Epithelial cell of esophagus (primary cell): ENCODE measurements at regions not wholly inside any gene's neighbourhood (a gene's known extent, or its start where the extent isn't known, plus 50 kb on each side); places are given as distances from the start of the nearest gene placed in this dataset.

ENCODE experiments used
- DNase-seq: peaks from one replicate; pipeline ENCODE4 v3.0.0; 2010; ENCODE audit warnings: low read depth
- H3K4me3 ChIP-seq: 2 replicates; pipeline ENCODE4 v1.5.1; 2011; ENCODE audit warnings: mild to moderate bottlenecking, low read length, control low read depth
- TF ChIP-seq, protein P1 (sequence below): IDR thresholded peaks from 2 replicates; pipeline ENCODE4 v1.5.1; 2011; ENCODE audit warnings: low read depth, mild to moderate bottlenecking, low read length, control low read depth, inconsistent platforms; ENCODE audit not compliant: insufficient read depth; ENCODE audit errors: missing control alignments

DNA sequence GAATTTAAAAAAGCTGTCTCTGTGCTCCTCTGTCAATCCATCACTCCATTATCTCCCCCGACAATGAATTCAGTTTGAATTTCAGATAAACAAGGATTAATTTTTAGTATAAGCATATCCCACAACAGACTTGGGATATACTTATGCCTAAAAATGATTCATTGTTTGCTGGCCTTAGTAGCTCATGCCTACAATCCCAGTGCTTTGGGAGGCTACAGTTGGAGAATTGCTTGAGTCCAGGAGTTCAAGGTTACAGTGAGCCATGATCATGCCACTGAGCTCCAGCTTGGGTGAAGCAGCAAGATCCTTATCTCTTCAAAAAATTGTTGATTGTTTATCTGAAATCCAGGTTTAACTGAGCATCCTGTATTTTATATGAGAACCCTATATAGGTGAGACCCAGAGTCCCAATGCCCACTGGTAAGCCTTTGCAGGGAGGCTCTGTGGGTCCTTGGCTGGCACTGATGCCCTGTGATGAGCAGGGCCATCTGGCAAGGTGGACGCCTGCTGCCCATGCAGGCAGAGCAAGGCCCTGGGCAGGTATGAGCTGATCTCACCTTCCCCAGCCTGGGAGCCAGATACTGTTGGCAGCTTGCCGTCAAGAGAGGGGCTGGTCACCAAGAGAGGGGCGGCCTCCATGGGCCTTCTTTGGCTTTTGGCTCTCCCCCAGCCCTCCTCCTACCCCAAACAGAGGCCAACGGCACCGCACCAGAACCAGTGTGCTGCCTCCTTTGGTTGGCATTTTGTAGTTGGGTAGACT, 158.7 kb downstream of the SEC14L1 start:
- TF ChIP-seq, protein P1, sequence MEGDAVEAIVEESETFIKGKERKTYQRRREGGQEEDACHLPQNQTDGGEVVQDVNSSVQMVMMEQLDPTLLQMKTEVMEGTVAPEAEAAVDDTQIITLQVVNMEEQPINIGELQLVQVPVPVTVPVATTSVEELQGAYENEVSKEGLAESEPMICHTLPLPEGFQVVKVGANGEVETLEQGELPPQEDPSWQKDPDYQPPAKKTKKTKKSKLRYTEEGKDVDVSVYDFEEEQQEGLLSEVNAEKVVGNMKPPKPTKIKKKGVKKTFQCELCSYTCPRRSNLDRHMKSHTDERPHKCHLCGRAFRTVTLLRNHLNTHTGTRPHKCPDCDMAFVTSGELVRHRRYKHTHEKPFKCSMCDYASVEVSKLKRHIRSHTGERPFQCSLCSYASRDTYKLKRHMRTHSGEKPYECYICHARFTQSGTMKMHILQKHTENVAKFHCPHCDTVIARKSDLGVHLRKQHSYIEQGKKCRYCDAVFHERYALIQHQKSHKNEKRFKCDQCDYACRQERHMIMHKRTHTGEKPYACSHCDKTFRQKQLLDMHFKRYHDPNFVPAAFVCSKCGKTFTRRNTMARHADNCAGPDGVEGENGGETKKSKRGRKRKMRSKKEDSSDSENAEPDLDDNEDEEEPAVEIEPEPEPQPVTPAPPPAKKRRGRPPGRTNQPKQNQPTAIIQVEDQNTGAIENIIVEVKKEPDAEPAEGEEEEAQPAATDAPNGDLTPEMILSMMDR, result no peak
- no peak overlapping the region for H3K4me3 ChIP-seq
- DNase-seq, result no peak

DNA sequence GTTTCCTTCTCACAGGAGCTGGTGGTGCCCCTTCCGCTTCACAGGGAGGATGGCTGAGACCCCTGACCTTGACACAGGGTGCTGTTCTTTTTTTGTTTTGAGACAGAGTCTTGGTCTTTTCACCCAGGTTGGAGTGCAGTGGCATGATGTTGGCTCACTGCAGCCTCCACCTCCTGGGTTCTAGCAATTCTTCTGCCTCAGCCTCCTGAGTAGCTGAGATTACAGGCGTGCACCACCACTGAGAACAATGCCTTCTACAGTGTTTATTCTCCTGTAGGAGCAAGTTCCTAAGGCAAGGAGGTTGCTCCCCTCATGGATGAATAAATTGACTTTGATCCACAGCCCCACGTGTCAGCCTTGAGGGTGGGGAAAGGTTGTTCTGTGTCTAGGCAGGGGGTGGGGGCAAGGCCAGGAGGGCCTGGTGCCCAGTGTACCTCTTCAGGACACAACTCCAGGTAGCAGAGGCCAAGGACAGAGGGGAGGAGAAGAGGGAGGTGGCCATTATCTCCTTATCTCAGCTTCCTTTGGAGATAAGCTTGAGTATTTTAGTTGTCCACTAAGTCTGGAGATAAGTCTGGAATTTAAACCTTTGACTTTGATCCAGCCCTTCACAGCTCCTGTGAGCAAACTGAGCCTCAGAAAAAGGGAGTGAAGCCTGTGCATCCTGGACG, 159.4 kb downstream of the SEC14L1 start:
- TF ChIP-seq, protein P1, result no peak
- H3K4me3 ChIP-seq, result no peak overlapping the region
- no peak for DNase-seq

DNA sequence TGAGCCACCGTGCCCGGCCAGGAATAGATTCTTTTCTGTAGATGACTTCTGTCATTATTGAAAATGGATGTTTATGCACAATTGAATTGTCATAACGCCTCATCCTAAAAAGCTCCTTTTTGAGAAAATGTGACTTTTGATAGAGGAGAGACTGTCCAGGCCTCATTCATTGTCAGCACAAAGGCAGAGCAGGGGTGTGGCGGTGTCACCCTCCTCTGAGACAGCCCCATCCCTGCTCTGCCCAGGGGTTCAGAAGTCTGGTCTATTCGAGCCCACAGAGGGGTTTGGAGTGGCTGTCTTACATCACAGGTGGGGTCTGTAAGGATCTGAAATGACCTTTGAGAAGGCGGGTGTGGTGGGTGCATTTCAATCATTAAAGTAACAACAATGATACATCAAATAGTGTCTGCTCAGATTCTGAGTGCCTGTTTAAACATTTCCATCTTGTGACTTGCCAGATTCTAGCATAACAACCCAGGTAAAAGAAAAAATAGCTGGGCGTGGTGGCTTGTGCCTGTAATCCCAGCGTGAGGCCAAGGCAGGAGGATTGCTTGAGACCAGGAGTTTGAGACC, 161.0 kb downstream of the SEC14L1 start:
- TF ChIP-seq, protein P1, result no peak
- no peak overlapping the region for H3K4me3 ChIP-seq
- no peak for DNase-seq

- DNase-seq, result no peak
- TF ChIP-seq, protein P1, result no peak
- no peak overlapping the region for H3K4me3 ChIP-seq
Measured at GRCh38 chr17:77302682-77303081, 161.9 kb downstream of the SEC14L1 start.

- no peak overlapping the region for H3K4me3 ChIP-seq
- DNase-seq, result no peak
- TF ChIP-seq, protein P1, result no peak
Measured at GRCh38 chr17:77303620-77304019, 162.9 kb downstream of the SEC14L1 start.

DNA sequence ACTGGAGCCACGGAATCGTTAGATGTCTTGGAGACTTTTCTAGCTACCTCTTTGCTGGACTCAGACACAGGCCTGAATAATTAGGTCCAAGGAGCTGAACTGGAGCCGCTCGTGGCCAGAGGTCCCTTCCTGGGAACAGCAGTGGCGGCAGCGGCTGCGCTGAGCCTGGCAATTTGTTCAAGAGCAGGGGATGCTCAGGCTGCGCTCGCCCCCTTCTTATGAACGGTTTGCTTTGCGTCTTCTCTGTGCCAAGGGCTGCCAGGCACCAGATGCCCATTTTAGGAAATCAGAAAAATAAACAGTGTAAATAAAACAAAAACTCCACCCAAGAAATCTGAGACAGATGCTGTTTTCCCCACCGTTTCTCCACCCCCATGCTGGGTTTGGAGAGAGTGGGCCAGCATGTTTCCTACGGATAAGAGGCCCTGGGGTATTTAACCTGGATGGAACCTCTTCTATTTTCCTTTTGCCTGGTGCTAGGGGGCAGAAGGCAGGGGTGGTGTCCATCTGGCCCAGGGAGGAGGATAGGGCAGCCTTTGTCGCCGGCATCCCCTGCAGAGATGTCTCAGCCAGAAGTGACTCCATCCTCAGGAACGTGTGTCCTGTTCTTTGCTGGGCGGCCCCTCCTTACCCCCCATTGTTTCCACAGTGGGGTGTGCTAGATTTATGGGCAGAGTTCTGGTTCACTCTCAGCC, 163.4 kb downstream of the SEC14L1 start:
- TF ChIP-seq, protein P1, result no peak
- no peak for DNase-seq
- H3K4me3 ChIP-seq, result no peak overlapping the region
